DMS114 treated with DMSO at 0.1 percent for 48 hours (cell line): ENCODE measurements at regions not wholly inside any gene's neighbourhood (a gene's known extent, or its start where the extent isn't known, plus 50 kb on each side); places are given as distances from the start of the nearest gene placed in this dataset.

Experiments used
- DNase-seq: peaks from one replicate; lab custom pipeline; 2025; ENCODE audit not compliant: unreplicated experiment; lab: John Stamatoyannopoulos, UW

DNA sequence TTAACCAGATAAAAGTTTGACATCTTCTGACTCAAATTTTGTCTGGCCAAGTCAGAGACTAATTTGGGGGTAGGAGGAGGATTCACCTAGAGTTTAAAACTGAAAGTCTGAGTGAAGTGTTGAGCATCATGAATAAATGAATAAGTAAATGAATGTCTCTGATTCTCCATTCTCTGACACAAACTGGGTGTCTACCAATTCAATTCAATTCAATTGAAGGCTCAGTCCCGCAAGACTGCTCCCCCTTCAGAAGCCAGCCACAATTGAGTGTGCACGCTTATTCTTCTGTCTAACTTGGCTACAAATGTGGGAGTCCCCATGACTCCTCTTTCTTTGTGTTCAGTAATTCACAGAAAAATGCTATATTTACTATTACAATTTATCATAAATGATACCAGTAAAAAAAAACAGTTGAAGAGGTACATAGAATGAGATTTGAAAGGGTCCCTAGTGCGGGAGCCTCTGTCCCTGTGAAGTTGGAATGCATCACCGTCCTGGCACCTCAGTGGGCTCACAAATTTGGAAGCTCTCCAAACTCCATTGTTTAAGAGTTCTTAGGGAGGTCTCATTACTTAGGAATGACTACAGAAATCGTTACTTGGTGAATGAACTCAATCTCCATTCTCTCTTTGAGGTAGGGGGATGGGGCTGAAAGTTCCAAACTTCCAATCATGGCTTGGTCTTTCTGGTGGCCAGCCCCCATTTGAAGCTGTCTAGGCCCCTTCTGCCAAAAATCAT, 243.7 kb upstream of the PHYHIPL start:
- no peak for DNase-seq

DNA sequence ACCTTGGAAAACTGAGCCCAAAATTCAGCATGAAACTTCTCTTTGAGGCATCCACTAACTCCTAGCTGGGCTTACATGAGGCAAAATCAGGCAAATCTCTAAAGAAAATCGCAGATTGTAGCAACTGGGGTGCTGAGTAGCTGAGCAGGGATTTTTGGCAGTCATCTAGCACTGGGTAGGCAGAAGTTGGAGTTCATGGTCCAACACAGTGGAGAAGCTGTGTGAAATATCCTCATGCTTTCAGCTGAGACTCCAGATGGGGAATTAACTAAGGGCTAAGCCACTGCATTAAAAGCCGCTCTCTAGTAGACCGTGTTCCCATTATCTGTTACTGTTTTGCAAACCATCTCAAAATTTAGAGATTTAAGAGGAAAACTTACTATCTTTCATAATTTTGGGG, 240.1 kb upstream of the PHYHIPL start:
- no peak for DNase-seq

DNA sequence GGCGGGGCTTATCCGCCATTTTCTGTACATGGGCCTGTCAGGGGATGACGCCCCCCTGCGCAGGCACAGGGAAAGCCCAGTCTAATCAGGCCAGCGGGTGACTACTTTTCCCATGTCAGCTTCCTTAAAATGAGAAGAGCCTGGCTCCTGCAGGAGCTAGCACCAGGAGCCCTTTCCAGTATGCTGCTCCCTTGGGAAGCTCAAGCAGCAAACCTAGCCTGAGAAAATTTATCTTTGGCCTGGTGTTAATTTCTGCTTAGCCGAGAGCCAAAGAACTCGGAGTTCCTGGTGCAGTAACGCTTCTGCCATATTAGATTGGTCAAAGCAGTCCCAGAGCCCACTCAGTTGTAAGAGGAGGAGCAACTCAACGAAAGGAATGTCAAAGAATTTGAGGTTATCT, 239.0 kb upstream of the PHYHIPL start:
- DNase-seq, result no peak

DNA sequence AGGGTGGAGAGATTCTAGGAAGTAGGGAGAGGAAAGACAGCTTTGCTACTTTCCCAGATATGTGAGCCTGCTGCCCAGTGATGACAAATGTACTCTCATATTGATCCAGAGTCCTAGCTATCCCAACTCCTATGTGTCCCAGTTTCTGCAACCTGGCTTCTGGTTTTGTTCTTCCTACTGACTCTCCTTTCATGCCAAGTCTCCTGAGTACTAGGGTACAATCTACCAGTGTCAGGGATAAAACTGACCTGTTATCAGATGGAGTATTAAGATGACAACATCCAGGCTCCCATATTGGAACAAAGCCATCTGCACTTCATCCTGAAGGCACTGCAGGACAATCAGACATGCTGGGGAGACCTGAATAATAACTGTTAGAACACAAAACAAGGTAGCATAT, 233.7 kb upstream of the PHYHIPL start:
- DNase-seq, result no peak

DNA sequence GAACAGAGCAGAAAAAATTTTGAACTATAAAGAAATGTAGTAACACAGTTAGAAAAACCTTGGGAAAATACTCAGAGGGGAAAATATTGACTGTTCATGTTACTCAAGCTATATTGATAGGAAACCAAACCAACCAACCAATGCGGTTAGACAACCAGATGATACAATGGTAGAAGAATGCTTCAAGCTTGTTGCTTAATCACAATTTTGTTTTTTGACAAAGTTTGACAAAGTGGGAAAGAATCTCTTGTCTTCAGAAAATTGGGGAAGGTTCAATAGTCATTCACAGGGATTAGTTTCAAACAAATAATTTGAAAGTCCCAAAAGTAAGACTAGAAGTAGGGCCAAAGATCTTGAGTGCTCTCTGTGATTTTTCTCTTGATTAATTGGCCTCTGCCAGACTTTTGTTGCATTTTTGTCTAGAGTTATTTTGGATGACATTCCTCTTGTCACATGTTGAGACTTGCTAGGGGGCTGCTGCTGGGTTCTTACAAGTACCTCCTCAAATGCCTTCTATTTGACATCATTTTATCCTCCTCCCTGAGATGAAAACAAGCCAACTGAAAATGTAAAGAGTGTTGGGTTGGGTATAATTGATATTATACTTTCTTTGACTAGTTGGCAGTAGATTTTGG, 233.1 kb upstream of the PHYHIPL start:
- no peak for DNase-seq

DNA sequence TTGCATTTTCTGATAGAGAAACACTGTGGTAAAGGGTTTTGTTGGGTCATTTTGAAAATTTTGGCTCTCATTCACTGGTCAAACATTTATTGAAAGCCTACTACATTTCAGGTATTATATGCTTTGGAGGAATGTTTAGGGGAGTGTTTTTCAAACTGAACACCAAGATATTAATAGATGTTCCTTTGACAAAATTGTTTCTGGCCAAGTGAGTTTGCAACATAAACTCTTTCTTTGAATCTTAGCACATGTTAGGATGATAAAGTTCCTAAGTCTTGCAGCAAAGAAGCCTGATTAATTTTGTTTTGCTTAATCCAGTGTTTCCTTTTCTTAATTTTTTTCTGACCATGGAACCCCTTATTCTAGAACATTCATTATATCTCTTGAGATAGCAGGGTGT, 232.5 kb upstream of the PHYHIPL start:
- no peak for DNase-seq

DNA sequence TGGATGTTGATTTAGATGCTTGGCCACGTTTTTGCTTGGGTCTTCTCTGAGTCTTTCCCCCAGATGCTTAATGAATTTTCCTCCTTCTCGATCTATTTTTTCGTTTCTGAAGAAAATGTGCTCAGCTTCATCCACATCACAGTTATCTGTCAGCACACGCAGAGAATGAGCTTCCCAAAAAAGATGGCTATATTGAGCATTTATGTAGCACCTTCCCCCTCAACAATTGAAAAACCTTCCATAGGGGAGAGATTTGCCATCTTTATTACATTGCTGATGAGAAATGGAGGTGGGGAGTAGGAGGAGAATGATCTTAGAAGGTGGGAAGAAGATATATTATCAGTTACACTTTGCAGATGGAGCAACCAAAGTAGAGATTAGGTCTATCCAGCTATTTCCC, 228.1 kb upstream of the PHYHIPL start:
- no peak for DNase-seq

DNA sequence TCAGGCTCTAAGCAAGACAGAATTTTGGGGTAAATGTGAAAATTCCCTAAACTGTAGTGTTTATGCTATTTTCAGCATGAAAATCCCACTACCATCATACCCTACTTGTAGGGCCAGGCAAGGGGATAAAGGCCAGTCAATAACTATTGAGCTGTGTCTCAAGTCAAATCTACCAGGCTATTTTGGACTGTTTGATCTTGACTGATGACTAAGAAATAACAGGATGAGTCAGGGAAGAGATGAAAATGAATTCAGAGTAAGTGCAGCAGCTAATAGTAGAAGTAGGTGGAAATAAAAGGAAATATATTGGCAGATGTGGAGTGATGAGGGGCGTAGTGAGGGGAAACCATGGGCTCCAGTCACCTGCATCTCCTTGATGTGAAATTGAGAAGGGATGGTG, 225.8 kb upstream of the PHYHIPL start:
- DNase-seq, result no peak

DNA sequence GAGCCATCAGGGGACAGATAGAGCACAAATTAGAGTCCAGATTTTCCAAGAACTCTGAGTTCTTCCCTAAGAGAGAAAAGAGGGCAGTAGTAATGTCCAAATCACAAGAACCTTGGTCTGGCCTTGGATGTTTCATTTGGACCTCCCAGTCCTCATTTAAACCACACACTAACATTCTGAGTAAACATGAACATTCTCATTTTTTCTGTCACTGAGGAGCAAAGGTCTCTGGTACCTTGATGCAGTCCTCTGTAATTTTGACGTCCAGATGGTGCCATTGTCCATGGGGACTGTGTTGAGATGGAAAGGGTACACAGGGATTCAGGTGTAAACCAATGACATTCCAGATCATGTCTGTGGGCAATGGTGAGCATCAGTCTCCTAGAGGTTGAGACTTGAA, 225.4 kb upstream of the PHYHIPL start:
- DNase-seq, result no peak

DNA sequence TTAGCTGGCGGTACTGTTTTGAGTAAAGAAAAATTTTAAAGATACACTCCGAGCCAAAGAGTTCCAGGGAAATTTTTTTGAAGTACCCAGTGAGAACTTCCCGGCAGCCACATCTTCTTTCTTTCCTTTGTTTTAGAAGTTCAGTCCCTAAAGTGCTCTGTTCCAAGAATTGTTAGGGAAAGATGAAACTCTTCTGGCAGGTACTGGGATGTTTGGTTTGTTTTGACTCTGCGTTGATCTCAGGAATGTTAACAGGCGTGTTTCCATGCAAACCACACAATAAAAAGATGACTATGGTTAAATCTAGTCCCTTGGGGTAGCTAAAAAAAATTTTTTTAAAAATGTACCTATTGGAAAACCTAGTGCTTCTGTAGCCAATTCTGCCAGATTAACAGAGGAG, 224.7 kb upstream of the PHYHIPL start:
- DNase-seq, result no peak

DNA sequence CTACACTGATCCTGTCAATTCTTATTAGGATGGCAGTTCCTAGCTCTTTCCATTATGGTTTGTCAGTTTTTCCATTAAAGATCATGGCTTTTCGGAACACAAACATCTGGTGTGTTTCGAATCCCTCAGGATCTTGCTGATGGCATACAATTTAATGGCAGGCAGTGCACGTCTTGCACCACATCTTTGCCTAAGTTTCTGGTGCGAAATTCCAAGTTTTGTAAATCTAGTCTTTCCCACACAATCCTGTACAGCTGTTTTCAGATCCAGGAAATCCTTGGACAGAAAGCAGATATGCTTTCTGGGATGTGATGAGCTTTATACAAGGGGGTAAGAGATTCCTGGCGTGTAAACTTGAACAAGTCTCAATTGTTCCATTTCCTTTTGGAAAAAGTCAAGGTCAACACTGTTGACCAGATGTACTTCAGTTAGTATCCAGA, 224.3 kb upstream of the PHYHIPL start:
- no peak for DNase-seq

DNA sequence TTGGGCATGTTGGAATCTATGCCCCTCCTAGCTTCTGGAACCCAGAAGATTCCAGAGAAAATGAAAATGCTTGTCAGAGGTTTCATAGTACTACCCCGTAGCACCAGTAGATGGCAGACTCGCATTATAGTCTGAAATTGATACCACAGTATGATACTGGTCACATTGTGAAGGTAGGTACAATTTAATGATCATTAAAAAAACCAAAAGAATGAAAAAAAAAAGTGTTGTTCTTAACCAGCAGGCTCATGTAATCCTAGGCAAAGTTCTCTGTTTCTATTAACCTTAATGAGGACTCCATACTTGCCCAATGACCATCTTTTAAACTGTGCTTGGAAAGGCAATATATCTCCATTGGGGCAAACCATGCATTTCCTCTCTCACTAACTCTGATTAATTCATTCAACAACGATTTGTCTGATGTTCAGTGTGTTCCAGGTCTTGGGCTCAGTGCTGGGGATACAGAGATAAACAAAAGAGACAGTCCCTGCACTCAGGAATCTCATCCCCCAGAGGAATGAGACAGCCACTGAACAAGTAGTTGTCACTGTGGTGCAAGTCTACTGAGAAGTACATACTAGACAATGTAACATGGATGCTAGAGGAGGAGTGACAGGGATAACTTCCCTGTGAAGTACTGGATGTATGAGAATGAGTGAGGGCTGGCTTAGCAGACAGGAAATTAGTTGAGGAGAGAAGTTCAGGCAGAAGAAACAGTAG, 223.5 kb upstream of the PHYHIPL start:
- DNase-seq, result peak; percentile 18

DNA sequence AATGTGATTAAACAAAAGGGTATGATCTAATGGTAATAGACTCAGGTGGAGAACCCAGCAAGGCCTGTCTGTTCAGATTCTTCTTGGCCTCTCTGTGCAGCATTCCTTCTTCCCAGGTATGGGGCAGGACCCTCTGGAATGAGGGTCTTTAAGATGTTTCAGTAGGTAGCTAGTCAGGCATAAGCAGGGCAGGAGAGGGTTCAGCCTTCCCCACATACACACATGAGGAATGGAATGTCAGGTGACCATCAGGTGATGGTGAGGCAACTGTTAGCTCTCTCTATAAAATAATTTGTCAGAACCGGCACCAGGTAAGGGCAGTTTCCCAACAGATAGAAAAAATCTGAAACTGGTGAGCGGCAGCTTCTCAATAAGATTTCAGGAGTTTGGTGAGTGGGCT, 222.3 kb upstream of the PHYHIPL start:
- DNase-seq, result no peak

DNA sequence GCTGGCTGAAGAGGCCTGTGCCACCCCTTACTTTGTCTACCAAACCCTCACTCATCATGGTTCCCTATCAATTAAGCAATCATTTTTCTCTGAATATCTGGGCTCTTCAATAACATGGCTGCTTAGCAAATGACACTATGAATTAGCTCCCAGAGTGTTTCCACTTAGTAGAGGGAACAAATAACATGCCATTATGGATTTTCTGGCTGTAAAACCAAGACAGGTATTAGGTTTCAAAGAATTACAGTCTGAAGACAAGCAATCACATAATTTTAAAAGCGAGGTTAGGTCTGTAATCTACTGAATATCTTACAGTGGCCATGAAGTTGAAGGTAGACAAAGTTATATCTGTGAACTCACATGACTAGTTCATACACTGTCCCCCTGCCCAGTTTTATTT, 220.8 kb upstream of the PHYHIPL start:
- DNase-seq, result no peak

DNA sequence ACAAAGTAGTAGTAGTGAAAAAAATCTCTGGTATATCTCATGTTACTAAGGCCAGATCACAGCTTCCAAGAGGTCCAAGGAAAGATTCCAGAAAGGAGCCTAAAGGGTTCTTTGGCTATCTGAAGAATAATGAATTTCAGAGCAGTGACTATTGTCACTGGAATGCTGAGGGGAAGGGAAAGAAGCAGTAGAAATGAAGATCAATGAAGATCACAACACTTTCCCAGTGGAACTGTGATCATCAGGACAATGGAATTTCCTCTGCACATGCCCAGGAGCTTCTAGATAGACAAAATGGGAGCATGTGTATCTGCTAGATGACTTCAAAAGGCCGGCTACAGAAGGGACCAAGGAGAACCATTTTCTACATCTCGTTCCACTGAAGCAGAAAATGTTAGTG, 219.5 kb upstream of the PHYHIPL start:
- DNase-seq, result no peak

DNA sequence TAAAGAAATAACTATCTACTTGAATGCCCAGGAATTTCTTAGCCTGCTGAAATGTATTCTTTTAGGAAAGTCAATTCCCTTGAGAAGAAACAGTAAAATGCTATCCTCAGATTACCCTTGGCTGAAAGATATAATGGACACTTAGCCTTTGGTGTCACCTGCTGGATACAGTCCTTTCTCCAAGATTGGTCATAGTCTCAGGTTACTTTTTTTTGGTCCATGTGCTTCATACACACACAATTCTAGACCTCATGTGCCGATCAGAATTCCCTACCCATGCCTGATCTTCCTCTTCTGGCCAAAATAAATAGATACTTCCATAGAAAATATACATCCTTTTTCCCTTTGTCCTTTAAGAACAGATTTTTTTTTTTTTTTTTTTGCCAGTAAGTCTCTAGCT, 218.9 kb upstream of the PHYHIPL start:
- DNase-seq, result no peak

DNA sequence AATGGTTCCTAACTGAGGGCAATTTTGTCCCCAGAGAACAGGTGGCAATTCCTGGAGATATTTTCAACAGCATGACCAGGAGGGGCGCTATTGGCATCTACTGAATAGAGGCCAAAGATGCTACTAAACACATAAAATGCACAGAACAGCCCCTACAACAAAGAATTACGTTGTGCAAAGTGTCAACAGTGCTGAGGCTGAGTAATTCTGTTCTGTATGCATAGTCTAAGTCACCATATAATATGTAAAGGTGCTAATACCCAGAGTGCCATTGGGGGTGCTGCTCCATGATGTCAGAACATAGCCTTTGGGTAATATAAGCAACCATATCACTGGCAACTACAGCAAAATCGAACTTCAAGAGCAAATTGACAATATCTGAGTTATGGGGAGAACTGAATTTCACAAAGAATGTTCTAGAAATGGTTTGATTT, 213.3 kb upstream of the PHYHIPL start:
- no peak for DNase-seq

DNA sequence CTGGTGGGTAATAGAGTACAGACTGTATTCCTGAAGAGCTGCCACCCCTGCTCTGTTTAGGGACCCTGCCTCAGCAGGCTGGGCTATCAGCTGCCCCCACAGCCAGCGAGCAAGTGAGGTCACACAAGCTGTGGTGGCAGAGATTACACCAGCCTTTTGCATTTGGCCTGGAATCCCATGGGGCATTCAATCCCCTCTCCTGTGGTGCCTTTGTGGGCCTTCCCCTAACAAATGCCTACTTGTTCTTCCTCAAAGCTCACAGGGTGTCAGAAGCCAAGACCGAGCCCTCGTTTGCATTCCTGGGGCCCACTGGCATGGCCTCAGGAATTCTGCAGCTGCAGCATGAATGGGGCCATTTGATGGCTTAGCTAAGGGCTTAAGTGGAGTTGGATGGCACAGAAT, 212.7 kb upstream of the PHYHIPL start:
- DNase-seq, result no peak

DNA sequence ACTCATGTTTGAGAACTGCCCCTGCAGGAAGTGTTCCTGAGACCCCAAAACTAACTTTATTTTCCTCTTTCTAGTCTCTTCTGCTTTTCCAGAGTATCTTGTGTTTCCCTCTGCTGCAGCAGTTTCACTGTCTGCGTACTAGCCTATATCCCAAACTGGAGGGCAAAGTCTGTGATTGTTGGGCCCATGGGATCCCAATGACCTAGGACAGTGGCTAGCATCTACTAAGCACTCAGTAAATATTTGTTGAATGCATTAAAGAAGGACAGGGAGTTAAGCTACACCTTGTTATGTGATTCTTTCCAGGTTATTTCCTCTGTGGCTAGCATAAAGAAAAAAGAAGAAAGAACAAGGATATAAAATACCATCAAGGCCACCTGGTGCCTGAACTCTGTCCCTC, 210.6 kb upstream of the PHYHIPL start:
- DNase-seq, result no peak

DNA sequence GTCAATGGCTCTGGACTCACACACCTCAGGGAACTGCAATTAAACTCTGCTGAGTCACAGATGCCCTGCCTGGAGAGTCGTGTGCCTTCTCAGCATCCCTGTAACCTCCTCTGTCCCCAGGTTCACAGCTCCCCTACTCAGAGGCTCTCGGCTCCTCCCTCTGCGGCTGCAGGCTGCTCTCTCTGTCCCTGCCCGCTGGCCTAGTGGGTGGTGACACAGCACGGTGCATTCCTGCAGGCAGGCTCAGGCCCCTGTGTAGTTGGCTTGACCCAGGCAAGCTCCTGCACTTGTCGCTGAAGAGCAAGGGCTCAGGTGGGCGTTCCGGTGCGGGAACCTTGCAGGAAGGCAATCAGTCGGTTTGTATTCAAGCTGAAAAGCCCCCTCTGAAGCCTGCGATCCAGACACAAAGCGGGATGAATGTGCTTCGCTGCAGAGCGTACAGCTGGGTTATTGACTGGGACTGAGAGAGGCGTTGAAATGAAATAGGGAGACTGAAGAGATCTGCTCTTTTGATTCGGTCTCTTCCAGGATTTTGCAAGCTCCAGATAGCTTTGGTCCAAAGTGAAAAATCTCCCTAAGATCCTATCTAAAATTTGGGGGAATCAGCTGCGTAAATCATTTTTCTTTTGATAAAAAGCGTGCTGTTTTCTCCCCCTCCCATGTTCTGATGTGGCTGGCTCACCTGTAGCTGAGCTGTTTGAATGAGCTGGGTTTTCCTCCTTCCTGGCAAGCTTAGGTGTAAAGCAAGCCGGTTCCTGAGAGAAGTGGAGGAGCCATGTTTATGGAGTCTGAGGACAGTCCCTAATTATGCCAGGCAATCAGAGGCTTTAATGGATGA, 208.7 kb upstream of the PHYHIPL start:
- no peak for DNase-seq

DNA sequence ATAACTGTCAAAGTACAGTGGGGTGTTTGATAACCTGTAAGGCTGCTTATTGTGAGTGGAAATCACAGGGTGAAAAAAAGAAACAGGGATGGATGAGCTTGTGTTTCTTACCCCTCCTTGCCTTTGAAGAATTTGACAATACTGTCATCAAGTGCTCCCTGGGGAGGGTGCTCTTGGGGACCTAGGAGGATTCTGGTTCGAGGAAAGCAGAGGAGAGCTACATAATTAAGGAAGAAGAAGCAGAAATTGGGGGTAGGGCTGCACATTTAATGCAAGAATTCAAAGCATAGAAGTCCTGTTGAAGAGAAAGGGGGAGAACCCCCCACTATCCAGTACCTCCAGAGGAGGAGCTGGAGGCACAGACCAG, 208.1 kb upstream of the PHYHIPL start:
- DNase-seq, result no peak
